Left renal pelvis (tissue), 4 donors: ENCODE measurements at regions not wholly inside any gene's neighbourhood (a gene's known extent, or its start where the extent isn't known, plus 50 kb on each side); places are given as distances from the start of the nearest gene placed in this dataset.

Source experiments
- DNase-seq, 4 donors: peaks; one replicate each; pipeline ENCODE4 v3.0.0-alpha.2; 2013; ENCODE audit warnings: low read depth in 4 of 4, low spot score in 3 of 4

GRCh38 chr1:195462646-195463045 lies 1145.6 kb downstream of the KCNT2 start:
- DNase-seq: no peak

GRCh38 chr1:195462152-195462551 lies 1146.1 kb downstream of the KCNT2 start:
- DNase-seq: no peak

GRCh38 chr1:195458365-195458764 lies 1149.9 kb downstream of the KCNT2 start:
- DNase-seq: no peak

GRCh38 chr1:195450794-195451193 lies 1157.4 kb downstream of the KCNT2 start:
- DNase-seq: no peak

DNA sequence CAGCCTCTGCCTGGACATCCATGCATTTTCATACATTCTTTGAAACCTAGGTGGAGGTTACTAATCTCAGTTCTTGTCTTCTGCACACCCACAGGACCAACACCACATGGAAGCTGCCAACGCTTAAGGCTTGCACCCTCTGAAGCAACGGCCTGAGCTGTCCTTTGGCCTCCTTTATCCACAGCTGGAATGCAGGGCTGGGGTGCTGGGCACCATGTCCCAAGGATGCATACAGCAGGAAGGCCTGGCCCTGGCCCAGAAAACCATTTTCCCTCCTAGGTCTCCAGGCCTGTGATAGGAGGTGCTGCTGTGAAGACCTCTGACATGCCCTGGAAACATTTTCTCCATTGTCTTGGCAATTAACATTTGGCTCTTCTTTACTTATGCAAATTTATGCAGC lies 1168.6 kb downstream of the KCNT2 start:
- DNase-seq: no peak

DNA sequence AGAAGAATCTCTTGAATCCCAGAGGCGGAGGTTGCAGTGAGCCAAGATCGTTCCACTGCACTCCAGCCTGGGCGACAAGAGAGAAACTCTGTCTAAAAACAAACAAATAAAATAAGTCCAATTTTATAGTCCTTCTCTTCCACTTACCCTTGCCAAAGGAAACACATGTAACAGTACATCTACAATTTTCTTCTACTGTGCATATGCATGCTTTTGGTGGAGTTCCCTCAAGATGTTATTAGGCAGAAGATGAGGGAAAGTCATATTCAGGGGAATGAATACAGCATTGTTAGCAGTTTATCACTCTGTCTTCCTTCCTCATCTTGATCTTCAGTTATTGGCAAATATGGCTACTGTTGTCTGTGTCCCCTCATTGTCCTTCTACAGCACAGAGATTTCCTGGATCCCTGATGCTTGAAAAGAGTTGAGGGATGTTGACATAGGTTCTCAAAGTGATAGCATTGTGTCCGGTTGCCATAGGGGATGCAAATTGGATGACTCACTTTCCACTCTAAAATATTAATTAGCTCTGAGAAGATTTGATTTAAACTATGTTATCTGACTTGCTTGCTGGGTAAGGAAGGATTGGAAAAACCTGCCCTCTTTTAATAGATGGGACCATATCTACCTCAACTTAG lies 1173.6 kb downstream of the KCNT2 start:
- no peak for DNase-seq

DNA sequence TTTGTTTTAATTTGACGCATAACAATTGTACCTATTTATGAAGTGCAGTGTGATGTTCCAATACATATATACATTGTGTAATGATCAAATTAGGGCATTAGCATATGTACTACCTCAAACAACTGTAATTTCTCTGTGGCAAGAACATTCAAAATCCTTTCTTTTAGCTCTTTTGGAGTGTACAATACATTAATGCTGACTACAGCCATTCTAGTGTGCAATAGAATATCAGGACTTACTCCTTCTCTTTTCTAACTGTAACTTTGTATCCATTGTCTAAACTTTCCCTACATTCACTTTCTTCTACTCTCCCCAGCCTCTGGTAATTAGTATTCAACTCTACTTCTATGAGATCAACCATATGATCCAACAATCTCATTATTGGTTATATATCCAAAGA lies 1177.4 kb downstream of the KCNT2 start:
- no peak for DNase-seq

GRCh38 chr1:195428927-195429326 lies 1179.3 kb downstream of the KCNT2 start:
- DNase-seq: no peak

GRCh38 chr1:195415584-195415983 lies 1192.7 kb downstream of the KCNT2 start:
- DNase-seq: no peak

DNA sequence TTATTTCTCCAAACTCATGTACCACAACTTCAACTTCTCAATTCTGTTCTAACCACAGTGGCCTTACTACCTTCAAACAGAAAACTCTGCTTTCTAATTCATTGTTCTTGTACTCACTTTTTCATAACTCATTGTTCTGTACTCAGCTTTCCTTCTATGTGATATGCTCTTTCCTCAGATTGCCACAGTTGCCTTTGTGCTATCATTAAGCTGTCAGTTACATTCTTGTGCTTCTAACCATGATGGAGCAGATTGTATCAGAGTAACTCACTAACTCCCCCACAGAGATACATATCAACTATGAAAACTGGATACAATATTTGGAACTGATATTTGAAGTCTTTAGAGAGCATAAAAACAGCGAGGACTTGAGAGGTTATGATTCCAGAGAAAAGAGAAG lies 1213.7 kb downstream of the KCNT2 start:
- no peak for DNase-seq

DNA sequence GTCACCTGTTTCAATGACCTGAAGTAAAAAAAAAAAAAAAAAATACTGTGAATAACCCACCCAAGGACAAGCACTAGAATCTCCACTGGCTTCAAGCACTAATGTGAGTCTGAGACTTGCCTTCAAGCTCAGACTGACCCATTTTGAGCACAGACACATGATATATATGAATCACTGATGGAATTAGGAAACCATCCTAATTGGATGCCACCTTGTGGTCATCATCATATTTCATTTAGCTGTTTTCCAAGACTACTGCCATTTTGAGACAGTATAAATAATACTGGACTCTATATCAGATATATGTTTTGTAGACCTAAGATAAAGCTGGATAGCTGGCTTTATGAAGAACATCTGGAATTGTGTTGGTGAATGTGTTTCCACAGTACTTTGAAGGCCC lies 1232.0 kb downstream of the KCNT2 start:
- no peak for DNase-seq

DNA sequence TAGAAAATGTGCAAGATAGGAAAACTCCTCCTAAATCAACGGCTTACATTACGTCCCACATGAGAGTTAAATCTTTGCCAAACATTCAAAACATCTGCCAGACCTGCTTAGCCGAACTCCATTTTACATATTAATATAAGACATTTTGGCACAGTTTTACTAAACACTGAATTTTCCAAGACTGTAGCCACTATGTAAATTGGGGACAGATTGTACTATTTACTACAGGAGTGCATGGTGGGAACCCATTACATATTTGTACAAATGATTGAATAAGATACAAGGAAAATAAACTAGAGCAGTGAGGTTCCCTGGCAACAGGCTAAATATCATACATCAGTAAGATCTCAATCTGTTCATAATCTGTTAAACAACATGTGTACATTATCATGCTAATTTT lies 1234.4 kb downstream of the KCNT2 start:
- DNase-seq: no peak

GRCh38 chr1:195345149-195345548 lies 1263.1 kb downstream of the KCNT2 start:
- DNase-seq: no peak

- DNase-seq: no peak
These were observed 1270.6 kb downstream of the KCNT2 start for GRCh38 chr1:195337646-195338045.

DNA sequence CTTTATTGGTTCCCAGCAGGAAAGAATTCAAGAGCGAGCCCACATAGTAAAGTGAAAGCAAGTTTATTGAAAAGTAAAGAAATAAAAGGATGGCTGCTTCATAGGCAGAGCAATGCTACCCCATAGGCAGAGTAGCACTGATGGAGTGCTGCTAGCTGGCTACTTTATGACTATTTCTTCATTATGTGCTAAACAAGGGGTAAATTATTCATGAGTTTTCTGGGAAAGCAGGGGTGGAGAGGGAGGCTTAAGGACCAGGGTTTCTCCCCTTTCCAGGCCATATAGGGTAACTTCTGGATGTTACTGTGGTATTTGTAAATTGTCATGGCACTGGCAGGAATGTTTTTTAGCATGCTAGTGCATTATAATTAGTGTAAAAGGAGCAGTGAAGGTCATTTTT lies 1271.4 kb downstream of the KCNT2 start:
- DNase-seq: no peak

DNA sequence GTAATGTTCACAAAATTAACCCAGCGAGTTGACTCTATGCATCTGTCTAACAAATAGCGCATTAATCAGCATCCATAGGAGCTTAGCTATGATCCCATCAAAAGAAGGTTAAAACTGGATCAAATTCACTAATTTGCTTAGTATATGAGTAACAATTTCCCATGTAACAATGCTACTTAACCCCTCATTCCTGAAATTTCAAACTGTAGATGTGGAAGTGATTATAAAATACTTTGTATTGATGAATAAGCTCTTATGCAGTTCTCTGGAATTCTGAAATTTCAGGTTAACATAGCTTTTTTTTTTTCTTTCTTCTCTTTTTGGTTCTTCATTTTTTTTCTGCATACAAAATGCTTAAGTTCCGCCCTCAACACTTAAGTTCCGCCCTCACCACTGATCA lies 1272.7 kb downstream of the KCNT2 start:
- no peak for DNase-seq

- no peak for DNase-seq
These were observed 1276.1 kb downstream of the KCNT2 start for GRCh38 chr1:195332102-195332501.

DNA sequence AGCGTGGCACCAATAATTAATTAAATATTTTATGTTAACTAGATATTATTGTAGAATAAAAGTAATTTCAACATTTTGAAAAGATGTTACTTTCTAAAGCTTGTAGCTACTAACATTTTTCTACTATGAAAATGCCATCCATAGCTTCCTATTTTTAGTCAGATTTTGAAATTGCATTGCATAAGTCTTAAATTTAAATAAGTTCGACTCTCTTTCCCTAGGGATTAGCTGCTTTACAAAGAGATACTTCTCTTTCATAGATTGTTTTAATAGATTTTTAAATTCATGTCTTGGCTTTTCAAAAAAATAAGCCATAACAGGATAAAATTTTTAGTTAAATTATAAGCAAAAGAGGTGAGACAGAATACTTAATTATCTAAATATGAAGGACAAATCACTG lies 1279.6 kb downstream of the KCNT2 start:
- no peak for DNase-seq

GRCh38 chr1:195328102-195328501 lies 1280.1 kb downstream of the KCNT2 start:
- DNase-seq: no peak

DNA sequence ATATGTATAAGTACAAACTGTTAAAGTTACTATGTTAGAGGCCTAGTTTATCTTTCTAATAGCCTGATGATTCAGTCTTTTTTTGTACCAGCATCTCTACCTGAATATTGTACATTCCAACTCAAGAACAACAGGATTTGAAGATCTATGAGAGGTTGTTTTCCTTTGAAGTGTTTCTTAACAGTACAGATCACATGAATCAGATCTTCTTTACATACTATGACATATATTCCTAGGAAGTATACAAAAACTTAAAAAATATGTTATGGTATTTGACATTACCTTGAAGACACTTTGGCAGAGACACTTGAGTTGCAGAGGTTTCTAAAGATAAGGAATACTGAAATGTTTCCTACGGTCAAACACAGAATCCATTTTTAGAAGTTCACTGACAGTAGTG lies 1280.9 kb downstream of the KCNT2 start:
- no peak for DNase-seq

- no peak for DNase-seq
These were observed 1281.9 kb downstream of the KCNT2 start for GRCh38 chr1:195326325-195326724.

GRCh38 chr1:195325181-195325580 lies 1283.1 kb downstream of the KCNT2 start:
- DNase-seq: no peak

- no peak for DNase-seq
These were observed 1302.0 kb downstream of the KCNT2 start for GRCh38 chr1:195306281-195306680.
